ENCODE measurements at regions not wholly inside any gene's neighbourhood (a gene's known extent, or its start where the extent isn't known, plus 50 kb on each side); places are given as distances from the start of the nearest gene placed in this dataset.
"Not testable (repeated sequence)": the region's sequence is repeated elsewhere in the genome, so short reads cannot be mapped to it uniquely, and the experiment has no call there.

GRCh38 chr11:66779651-66780050, 50.6 kb upstream of the SPTBN2 start:
- TF ChIP-seq, protein P1, sequence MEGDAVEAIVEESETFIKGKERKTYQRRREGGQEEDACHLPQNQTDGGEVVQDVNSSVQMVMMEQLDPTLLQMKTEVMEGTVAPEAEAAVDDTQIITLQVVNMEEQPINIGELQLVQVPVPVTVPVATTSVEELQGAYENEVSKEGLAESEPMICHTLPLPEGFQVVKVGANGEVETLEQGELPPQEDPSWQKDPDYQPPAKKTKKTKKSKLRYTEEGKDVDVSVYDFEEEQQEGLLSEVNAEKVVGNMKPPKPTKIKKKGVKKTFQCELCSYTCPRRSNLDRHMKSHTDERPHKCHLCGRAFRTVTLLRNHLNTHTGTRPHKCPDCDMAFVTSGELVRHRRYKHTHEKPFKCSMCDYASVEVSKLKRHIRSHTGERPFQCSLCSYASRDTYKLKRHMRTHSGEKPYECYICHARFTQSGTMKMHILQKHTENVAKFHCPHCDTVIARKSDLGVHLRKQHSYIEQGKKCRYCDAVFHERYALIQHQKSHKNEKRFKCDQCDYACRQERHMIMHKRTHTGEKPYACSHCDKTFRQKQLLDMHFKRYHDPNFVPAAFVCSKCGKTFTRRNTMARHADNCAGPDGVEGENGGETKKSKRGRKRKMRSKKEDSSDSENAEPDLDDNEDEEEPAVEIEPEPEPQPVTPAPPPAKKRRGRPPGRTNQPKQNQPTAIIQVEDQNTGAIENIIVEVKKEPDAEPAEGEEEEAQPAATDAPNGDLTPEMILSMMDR (IDR thresholded peaks at IDR 0.05), result not testable (repeated sequence)
- not testable (repeated sequence) for TF ChIP-seq ZFX (IDR thresholded peaks at IDR 0.05; ENCODE audit: borderline replicate concordance)

Measured in 22Rv1 (cell line).